ENCODE measurements at regions not wholly inside any gene's neighbourhood (a gene's known extent, or its start where the extent isn't known, plus 50 kb on each side); places are given as distances from the start of the nearest gene placed in this dataset.

- TF ChIP-seq JUN (CRISPR knock-in tag; IDR thresholded peaks at IDR 0.05) (no peak), TCF7 (CRISPR knock-in tag; IDR thresholded peaks at IDR 0.05; ENCODE audit: low read depth) (no peak), ZNF423 (CRISPR knock-in tag; IDR thresholded peaks at IDR 0.05) (no peak), CTCF (IDR thresholded peaks at IDR 0.05) (no peak), ETV6 (CRISPR knock-in tag; IDR thresholded peaks at IDR 0.05) (no peak)
- TF ChIP-seq, protein P1, sequence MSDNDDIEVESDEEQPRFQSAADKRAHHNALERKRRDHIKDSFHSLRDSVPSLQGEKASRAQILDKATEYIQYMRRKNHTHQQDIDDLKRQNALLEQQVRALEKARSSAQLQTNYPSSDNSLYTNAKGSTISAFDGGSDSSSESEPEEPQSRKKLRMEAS (CRISPR knock-in tag; IDR thresholded peaks at IDR 0.05): no peak
Measured at GRCh38 chr20:50253101-50253500, 62.5 kb downstream of the CEBPB start.

Measured in WTC11 (cell line).